ENCODE measurements at regions not wholly inside any gene's neighbourhood (a gene's known extent, or its start where the extent isn't known, plus 50 kb on each side); places are given as distances from the start of the nearest gene placed in this dataset.
"Not testable (repeated sequence)": the region's sequence is repeated elsewhere in the genome, so short reads cannot be mapped to it uniquely, and the experiment has no call there.

GRCh38 chr10:8173243-8173865 lies 118.9 kb downstream of the GATA3 start:
- no peak for TF ChIP-seq CTCF (IDR thresholded peaks at IDR 0.05; ENCODE audit: insufficient read depth, low read length, poor library complexity, severe bottlenecking)
- no peaks in the 10 kb centered on the region for H3K27me3 ChIP-seq (ENCODE audit: control insufficient read depth, insufficient read depth, low read length)
- H3K4me3 ChIP-seq (ENCODE audit: low read depth, low read length): no peak overlapping the region
- H3K36me3 ChIP-seq (ENCODE audit: control insufficient read depth, insufficient read depth, low read length): no peaks in the 10 kb centered on the region
- DNase-seq (ENCODE audit: low read depth): no peak

- no peak for DNase-seq (ENCODE audit: low read depth)
- TF ChIP-seq CTCF (IDR thresholded peaks at IDR 0.05; ENCODE audit: insufficient read depth, low read length, poor library complexity, severe bottlenecking): no peak
- Histone ChIP-seq H3K36me3 (ENCODE audit: control insufficient read depth, insufficient read depth, low read length) (no peaks in the 10 kb centered on the region), H3K4me3 (ENCODE audit: low read depth, low read length) (no peak overlapping the region), H3K27me3 (ENCODE audit: control insufficient read depth, insufficient read depth, low read length) (no peaks in the 10 kb centered on the region)
Observed at GRCh38 chr10:8173866-8174243, 119.4 kb downstream of the GATA3 start.

GRCh38 chr10:8174762-8175161 lies 120.3 kb downstream of the GATA3 start:
- H3K36me3 ChIP-seq (ENCODE audit: control insufficient read depth, insufficient read depth, low read length): no peaks in the 10 kb centered on the region
- H3K4me3 ChIP-seq (ENCODE audit: low read depth, low read length): no peak overlapping the region
- no peak for TF ChIP-seq CTCF (IDR thresholded peaks at IDR 0.05; ENCODE audit: insufficient read depth, low read length, poor library complexity, severe bottlenecking)
- H3K27me3 ChIP-seq (ENCODE audit: control insufficient read depth, insufficient read depth, low read length): no peaks in the 10 kb centered on the region
- no peak for DNase-seq (ENCODE audit: low read depth)

GRCh38 chr10:8177526-8177925 lies 123.0 kb downstream of the GATA3 start:
- H3K4me3 ChIP-seq (ENCODE audit: low read depth, low read length); H3K36me3 ChIP-seq (ENCODE audit: control insufficient read depth, insufficient read depth, low read length); DNase-seq (ENCODE audit: low read depth); H3K27me3 ChIP-seq (ENCODE audit: control insufficient read depth, insufficient read depth, low read length): not testable (repeated sequence)

- H3K36me3 ChIP-seq (ENCODE audit: control insufficient read depth, insufficient read depth, low read length); H3K27me3 ChIP-seq (ENCODE audit: control insufficient read depth, insufficient read depth, low read length); H3K4me3 ChIP-seq (ENCODE audit: low read depth, low read length); DNase-seq (ENCODE audit: low read depth): not testable (repeated sequence)
Observed at GRCh38 chr10:8179773-8180172, 125.3 kb downstream of the GATA3 start.

GRCh38 chr10:8180360-8181109 lies 126.0 kb downstream of the GATA3 start:
- Histone ChIP-seq H3K4me3 (ENCODE audit: low read depth, low read length) (no peak overlapping the region), H3K27me3 (ENCODE audit: control insufficient read depth, insufficient read depth, low read length) (no peaks in the 10 kb centered on the region), H3K36me3 (ENCODE audit: control insufficient read depth, insufficient read depth, low read length) (no peaks in the 10 kb centered on the region)
- DNase-seq (ENCODE audit: low read depth): no peak
- no peak for TF ChIP-seq CTCF (IDR thresholded peaks at IDR 0.05; ENCODE audit: insufficient read depth, low read length, poor library complexity, severe bottlenecking)

Measured in kidney epithelial cell (primary cell).